GM23338 (cell line): ENCODE measurements at regions not wholly inside any gene's neighbourhood (a gene's known extent, or its start where the extent isn't known, plus 50 kb on each side); places are given as distances from the start of the nearest gene placed in this dataset.

Experiments used
- ATAC-seq: fragments of 200-7000 bp; cut with Tn5 transposase; 3 replicates; pipeline ENCODE4 v1.9.1; 2020
- DNase-seq: peaks from one replicate; pipeline ENCODE4 v3.0.0-alpha.2; 2015; ENCODE audit warnings: low spot score
- H2AFZ ChIP-seq: fragments of 200-600 bp; sonication (generic); 2 replicates; pipeline ENCODE4 v1.8.0; 2016; ENCODE audit warnings: antibody characterized with exemption, mild to moderate bottlenecking, moderate library complexity
- H3F3A ChIP-seq: fragments of 200-600 bp; sonication (generic); replicated peaks from 2 replicates; pipeline ENCODE4 v1.8.0; 2017; ENCODE audit warnings: antibody characterized with exemption, mixed run types, low read depth
- H3K27ac ChIP-seq: fragments of 200-600 bp; sonication (generic); 2 replicates; pipeline ENCODE4 v1.6.1; 2016; ENCODE audit warnings: low read depth
- H3K27me3 ChIP-seq: fragments of 200-600 bp; sonication (generic); 2 replicates; pipeline ENCODE4 v1.8.0; 2016; ENCODE audit warnings: mild to moderate bottlenecking, mixed run types, moderate library complexity; ENCODE audit not compliant: insufficient read depth
- H3K36me3 ChIP-seq: fragments of 200-600 bp; sonication (generic); 2 replicates; pipeline ENCODE4 v1.8.0; 2016; ENCODE audit warnings: mild to moderate bottlenecking; ENCODE audit not compliant: insufficient read depth
- H3K4me1 ChIP-seq: fragments of 200-600 bp; sonication (generic); 2 replicates; pipeline ENCODE4 v1.8.0; 2016; ENCODE audit warnings: mild to moderate bottlenecking, moderate library complexity; ENCODE audit not compliant: insufficient read depth
- H3K4me2 ChIP-seq: fragments of 200-600 bp; sonication (generic); 2 replicates; pipeline ENCODE4 v1.7.1; 2017; ENCODE audit warnings: mixed run types
- H3K4me3 ChIP-seq: fragments of 200-600 bp; sonication (generic); 2 replicates; pipeline ENCODE4 v1.6.1; 2016; ENCODE audit warnings: mixed run types
- H3K79me2 ChIP-seq: fragments of 200-600 bp; sonication (generic); replicated peaks from 2 replicates; pipeline ENCODE4 v1.8.0; 2017; ENCODE audit warnings: mild to moderate bottlenecking; ENCODE audit not compliant: insufficient read depth
- H3K9me2 ChIP-seq: fragments of 200-600 bp; sonication (generic); 2 replicates; pipeline ENCODE4 v1.8.0; 2017; ENCODE audit not compliant: insufficient read depth
- H4K20me1 ChIP-seq: fragments of 200-600 bp; sonication (generic); replicated peaks from 2 replicates; pipeline ENCODE4 v1.8.0; 2017; ENCODE audit warnings: mild to moderate bottlenecking; ENCODE audit not compliant: insufficient read depth
- H3K27ac Mint-ChIP-seq: 2 replicates; pipeline ENCODE4 v1.8.0; 2020; ENCODE audit warnings: inconsistent platforms, mild to moderate bottlenecking, moderate library complexity, mixed read lengths
- H3K27me3 Mint-ChIP-seq: 3 replicates; pipeline ENCODE4 v1.8.0; 2022; ENCODE audit warnings: low read depth, mild to moderate bottlenecking, moderate library complexity, mixed read lengths, inconsistent platforms; ENCODE audit not compliant: insufficient read depth, poor library complexity
- H3K36me3 Mint-ChIP-seq: 3 replicates; pipeline ENCODE4 v1.8.0; 2021; ENCODE audit warnings: low read depth, mild to moderate bottlenecking, inconsistent platforms, moderate library complexity, mixed read lengths
- H3K4me1 Mint-ChIP-seq: 3 replicates; pipeline ENCODE4 v1.8.0; 2020; ENCODE audit warnings: mild to moderate bottlenecking, inconsistent platforms, mixed read lengths
- H3K4me3 Mint-ChIP-seq: 3 replicates; pipeline ENCODE4 v1.8.0; 2021; ENCODE audit warnings: moderate library complexity, mild to moderate bottlenecking, inconsistent platforms, mixed read lengths
- H3K9me3 Mint-ChIP-seq: 3 replicates; pipeline ENCODE4 v1.8.0; 2020; ENCODE audit warnings: moderate library complexity, mild to moderate bottlenecking, inconsistent platforms, mixed read lengths
- CREB1 ChIP-seq: fragments of 250-450 bp; sonication (Bioruptor Pico); IDR thresholded peaks from 2 replicates; pipeline ENCODE4 v1.5.0; 2020; ENCODE audit warnings: low read depth, mild to moderate bottlenecking, moderate library complexity
- EZH2 ChIP-seq: fragments of 200-600 bp; sonication (generic); IDR thresholded peaks from one replicate; pipeline ENCODE4 v1.8.0; 2017; ENCODE audit warnings: antibody characterized with exemption, mild to moderate bottlenecking, low read depth; ENCODE audit not compliant: unreplicated experiment
- EZH2phosphoT487 ChIP-seq: fragments of 200-600 bp; sonication (generic); IDR thresholded peaks from one replicate; pipeline ENCODE4 v1.8.1; 2018; ENCODE audit warnings: antibody characterized with exemption; ENCODE audit not compliant: unreplicated experiment
- JUNB ChIP-seq: IDR thresholded peaks from one replicate; pipeline ENCODE4 v1.6.1; 2016; ENCODE audit warnings: antibody characterized with exemption; ENCODE audit not compliant: unreplicated experiment
- NANOG ChIP-seq: IDR thresholded peaks from 2 replicates; pipeline ENCODE4 v1.6.1; 2016; ENCODE audit warnings: antibody characterized with exemption, borderline replicate concordance
- POLR2AphosphoS5 ChIP-seq: IDR thresholded peaks from 2 replicates; pipeline ENCODE4 v1.6.1; 2016; ENCODE audit warnings: antibody characterized with exemption, low read depth
- STAT1 ChIP-seq: IDR thresholded peaks from one replicate; pipeline ENCODE4 v1.6.1; 2016; ENCODE audit warnings: antibody characterized with exemption; ENCODE audit not compliant: unreplicated experiment
- ZNF114 ChIP-seq: fragments of 250-450 bp; sonication (Bioruptor Pico); IDR thresholded peaks from 2 replicates; pipeline ENCODE4 v1.5.0; 2020; ENCODE audit warnings: mild to moderate bottlenecking, moderate library complexity
- ZNF331 ChIP-seq: fragments of 250-450 bp; sonication (Bioruptor Pico); IDR thresholded peaks from 2 replicates; pipeline ENCODE4 v1.5.0; 2020; ENCODE audit warnings: low read depth, mild to moderate bottlenecking, moderate library complexity
- TF ChIP-seq, protein P1 (sequence below): IDR thresholded peaks from one replicate; pipeline ENCODE4 v1.6.1; 2018; ENCODE audit warnings: antibody characterized with exemption; ENCODE audit not compliant: unreplicated experiment
- TF ChIP-seq, protein P2 (sequence below), 2 experiments: fragments of 200-600 bp in 1 of 2; sonication (generic) in 1 of 2; conservative IDR thresholded peaks; 2 replicates each; pipeline versions ENCODE4 v1.5.1 to v1.6.1; 2016 to 2017; ENCODE audit warnings: antibody characterized with exemption in 2 of 2, low read depth in 2 of 2, mild to moderate bottlenecking in 2 of 2, moderate library complexity in 1 of 2
- TF ChIP-seq, protein P3 (sequence below): IDR thresholded peaks from 2 replicates; pipeline ENCODE4 v1.6.1; 2016; ENCODE audit warnings: antibody characterized with exemption

DNA sequence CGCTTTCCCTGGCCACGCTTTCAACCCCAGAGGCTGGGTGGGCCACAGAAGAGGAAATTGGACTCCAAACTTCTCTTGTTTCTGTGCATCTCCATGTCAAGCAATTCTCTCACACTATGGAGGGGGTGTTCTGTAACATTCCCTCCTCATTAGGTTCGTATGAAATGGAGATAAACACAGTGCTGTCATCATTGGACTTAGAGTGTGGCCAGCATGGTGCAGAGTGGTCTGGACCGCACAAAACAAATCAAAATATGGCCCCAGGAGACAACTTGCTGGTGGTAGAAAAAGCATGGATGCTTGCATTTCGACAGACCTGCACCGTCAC, 655.2 kb downstream of the BNC2 start:
- Mint-ChIP-seq H3K27me3 (peaks cover 7% of the 10 kb centered on the region), H3K4me3 (no peak overlapping the region), H3K36me3 (no peaks in the 10 kb centered on the region), H3K27ac (no peak overlapping the region), H3K9me3 (no peaks in the 10 kb centered on the region), H3K4me1 (peaks cover 6% of the 10 kb centered on the region)
- Histone ChIP-seq H3K4me3 (no peak overlapping the region), H4K20me1 (no peaks in the 10 kb centered on the region), H3K79me2 (no peaks in the 10 kb centered on the region), H3F3A (no peaks in the 10 kb centered on the region), H3K27ac (no peak overlapping the region), H2AFZ (no peak overlapping the region), H3K9me2 (no peaks in the 10 kb centered on the region), H3K4me1 (peaks cover 10% of the 10 kb centered on the region; the same call in 1 of the 2 replicates), H3K27me3 (no peaks in the 10 kb centered on the region), H3K36me3 (no peaks in the 10 kb centered on the region), H3K4me2 (no peak overlapping the region)
- TF ChIP-seq, protein P1, sequence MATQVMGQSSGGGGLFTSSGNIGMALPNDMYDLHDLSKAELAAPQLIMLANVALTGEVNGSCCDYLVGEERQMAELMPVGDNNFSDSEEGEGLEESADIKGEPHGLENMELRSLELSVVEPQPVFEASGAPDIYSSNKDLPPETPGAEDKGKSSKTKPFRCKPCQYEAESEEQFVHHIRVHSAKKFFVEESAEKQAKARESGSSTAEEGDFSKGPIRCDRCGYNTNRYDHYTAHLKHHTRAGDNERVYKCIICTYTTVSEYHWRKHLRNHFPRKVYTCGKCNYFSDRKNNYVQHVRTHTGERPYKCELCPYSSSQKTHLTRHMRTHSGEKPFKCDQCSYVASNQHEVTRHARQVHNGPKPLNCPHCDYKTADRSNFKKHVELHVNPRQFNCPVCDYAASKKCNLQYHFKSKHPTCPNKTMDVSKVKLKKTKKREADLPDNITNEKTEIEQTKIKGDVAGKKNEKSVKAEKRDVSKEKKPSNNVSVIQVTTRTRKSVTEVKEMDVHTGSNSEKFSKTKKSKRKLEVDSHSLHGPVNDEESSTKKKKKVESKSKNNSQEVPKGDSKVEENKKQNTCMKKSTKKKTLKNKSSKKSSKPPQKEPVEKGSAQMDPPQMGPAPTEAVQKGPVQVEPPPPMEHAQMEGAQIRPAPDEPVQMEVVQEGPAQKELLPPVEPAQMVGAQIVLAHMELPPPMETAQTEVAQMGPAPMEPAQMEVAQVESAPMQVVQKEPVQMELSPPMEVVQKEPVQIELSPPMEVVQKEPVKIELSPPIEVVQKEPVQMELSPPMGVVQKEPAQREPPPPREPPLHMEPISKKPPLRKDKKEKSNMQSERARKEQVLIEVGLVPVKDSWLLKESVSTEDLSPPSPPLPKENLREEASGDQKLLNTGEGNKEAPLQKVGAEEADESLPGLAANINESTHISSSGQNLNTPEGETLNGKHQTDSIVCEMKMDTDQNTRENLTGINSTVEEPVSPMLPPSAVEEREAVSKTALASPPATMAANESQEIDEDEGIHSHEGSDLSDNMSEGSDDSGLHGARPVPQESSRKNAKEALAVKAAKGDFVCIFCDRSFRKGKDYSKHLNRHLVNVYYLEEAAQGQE = no peak
- TF ChIP-seq CREB1 (CRISPR knock-in tag) (no peak), ZNF114 (no peak), NANOG (no peak)
- TF ChIP-seq, protein P2, sequence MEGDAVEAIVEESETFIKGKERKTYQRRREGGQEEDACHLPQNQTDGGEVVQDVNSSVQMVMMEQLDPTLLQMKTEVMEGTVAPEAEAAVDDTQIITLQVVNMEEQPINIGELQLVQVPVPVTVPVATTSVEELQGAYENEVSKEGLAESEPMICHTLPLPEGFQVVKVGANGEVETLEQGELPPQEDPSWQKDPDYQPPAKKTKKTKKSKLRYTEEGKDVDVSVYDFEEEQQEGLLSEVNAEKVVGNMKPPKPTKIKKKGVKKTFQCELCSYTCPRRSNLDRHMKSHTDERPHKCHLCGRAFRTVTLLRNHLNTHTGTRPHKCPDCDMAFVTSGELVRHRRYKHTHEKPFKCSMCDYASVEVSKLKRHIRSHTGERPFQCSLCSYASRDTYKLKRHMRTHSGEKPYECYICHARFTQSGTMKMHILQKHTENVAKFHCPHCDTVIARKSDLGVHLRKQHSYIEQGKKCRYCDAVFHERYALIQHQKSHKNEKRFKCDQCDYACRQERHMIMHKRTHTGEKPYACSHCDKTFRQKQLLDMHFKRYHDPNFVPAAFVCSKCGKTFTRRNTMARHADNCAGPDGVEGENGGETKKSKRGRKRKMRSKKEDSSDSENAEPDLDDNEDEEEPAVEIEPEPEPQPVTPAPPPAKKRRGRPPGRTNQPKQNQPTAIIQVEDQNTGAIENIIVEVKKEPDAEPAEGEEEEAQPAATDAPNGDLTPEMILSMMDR (conservative IDR thresholded peaks at IDR 0.05; ENCODE audit: low read depth in 2 of 2) = no peak
- ATAC-seq (no peak), DNase-seq (no peak)

DNA sequence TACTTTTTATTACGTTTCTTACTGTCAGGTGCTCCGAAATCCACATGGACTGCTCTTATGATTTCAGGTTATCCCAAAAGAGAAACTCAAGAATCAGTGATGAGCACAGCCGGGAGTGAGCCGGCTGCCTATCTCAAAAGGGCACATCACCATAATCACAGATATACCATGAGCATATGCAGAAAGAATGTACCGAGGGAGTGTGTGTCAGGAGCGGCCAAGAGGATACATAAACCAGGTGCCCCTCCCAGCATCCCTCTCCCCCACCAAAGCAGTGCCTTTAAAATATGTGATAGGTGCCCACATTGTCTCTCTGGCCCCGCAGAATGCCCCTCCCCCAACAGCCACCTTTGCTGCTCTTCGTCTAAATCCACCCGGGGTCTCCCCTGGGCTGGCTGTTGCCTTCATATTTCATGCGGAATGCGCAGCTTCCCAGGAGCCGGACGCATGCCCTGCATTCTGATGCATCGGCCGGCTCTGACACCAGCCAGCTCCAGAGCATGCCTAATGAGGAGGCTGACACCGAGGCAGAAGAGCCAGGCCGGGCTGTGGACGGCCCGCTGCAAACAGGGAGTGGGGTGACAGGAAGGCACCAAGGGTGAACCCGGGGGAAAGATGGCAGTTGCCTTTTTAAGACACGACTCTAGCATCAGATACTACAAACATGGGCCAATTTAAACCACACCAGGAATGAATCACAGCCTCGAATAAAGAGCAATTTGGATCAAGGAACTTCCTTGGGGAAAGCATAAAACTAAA, 652.3 kb downstream of the BNC2 start:
- H3K79me2 ChIP-seq = no peaks in the 10 kb centered on the region
- DNase-seq (no peak), ATAC-seq (no peak)
- Mint-ChIP-seq H3K27ac (no peak overlapping the region), H3K27me3 (peaks cover 3% of the 10 kb centered on the region), H3K9me3 (no peaks in the 10 kb centered on the region), H3K4me3 (no peak overlapping the region), H3K36me3 (no peaks in the 10 kb centered on the region), H3K4me1 (peaks cover 22% of the 10 kb centered on the region)
- no peaks in the 10 kb centered on the region for H3F3A ChIP-seq
- no peaks in the 10 kb centered on the region for H4K20me1 ChIP-seq
- no peaks in the 10 kb centered on the region for H3K36me3 ChIP-seq
- TF ChIP-seq STAT1 = no peak
- TF ChIP-seq EZH2 = no peak
- no peak for TF ChIP-seq NANOG
- TF ChIP-seq, protein P2 (conservative IDR thresholded peaks at IDR 0.05; ENCODE audit: low read depth in 2 of 2) = no peak
- TF ChIP-seq POLR2AphosphoS5 = no peak
- TF ChIP-seq, protein P3, sequence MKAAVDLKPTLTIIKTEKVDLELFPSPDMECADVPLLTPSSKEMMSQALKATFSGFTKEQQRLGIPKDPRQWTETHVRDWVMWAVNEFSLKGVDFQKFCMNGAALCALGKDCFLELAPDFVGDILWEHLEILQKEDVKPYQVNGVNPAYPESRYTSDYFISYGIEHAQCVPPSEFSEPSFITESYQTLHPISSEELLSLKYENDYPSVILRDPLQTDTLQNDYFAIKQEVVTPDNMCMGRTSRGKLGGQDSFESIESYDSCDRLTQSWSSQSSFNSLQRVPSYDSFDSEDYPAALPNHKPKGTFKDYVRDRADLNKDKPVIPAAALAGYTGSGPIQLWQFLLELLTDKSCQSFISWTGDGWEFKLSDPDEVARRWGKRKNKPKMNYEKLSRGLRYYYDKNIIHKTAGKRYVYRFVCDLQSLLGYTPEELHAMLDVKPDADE = no peak
- TF ChIP-seq EZH2phosphoT487 = no peak
- TF ChIP-seq, protein P1 = no peak
- TF ChIP-seq ZNF331 = no peak
- no peak for TF ChIP-seq JUNB
- H3K9me2 ChIP-seq = no peaks in the 10 kb centered on the region
- H2AFZ ChIP-seq = no peak overlapping the region
- no peak overlapping the region for H3K4me3 ChIP-seq
- H3K4me2 ChIP-seq = no peak overlapping the region
- H3K4me1 ChIP-seq = peaks cover 26% of the 10 kb centered on the region
- no peaks in the 10 kb centered on the region for H3K27me3 ChIP-seq
- H3K27ac ChIP-seq = no peak overlapping the region
